ENCODE measurements at regions not wholly inside any gene's neighbourhood (a gene's known extent, or its start where the extent isn't known, plus 50 kb on each side); places are given as distances from the start of the nearest gene placed in this dataset.

GRCh38 chr17:14843086-14843795, 421.9 kb downstream of the PMP22 start:
- H3K79me2 ChIP-seq (replicated peaks; ENCODE audit: insufficient read depth, low read length), result no peaks in the 10 kb centered on the region
- no peak overlapping the region for H2AFZ ChIP-seq (ENCODE audit: low read depth, low read length)
- no peaks in the 10 kb centered on the region for H3K9me2 ChIP-seq (ENCODE audit: insufficient read depth, low read length)
- H3K9me3 ChIP-seq (ENCODE audit: low read length), result no peaks in the 10 kb centered on the region
- H3K9ac ChIP-seq (ENCODE audit: low read length), result no peak overlapping the region
- no peak overlapping the region for H3K27ac ChIP-seq (ENCODE audit: low read length)
- no peaks in the 10 kb centered on the region for H3K27me3 ChIP-seq (ENCODE audit: insufficient read depth, low read depth, low read length)
- no peak for TF ChIP-seq REST (IDR thresholded peaks at IDR 0.05; ENCODE audit: borderline replicate concordance)
- TF ChIP-seq SMC3 (conservative IDR thresholded peaks at IDR 0.05; ENCODE audit: poor library complexity), result no peak
- no peak for TF ChIP-seq TAF1 (IDR thresholded peaks at IDR 0.05; ENCODE audit: low read depth)
- no peak for TF ChIP-seq EP300 (conservative IDR thresholded peaks at IDR 0.05; ENCODE audit: poor library complexity, severe bottlenecking)
- TF ChIP-seq RAD21 (conservative IDR thresholded peaks at IDR 0.05), result no peak
- no peak for TF ChIP-seq POLR2AphosphoS5 (IDR thresholded peaks at IDR 0.05)
- no peak for TF ChIP-seq MXI1 (conservative IDR thresholded peaks at IDR 0.05; ENCODE audit: poor library complexity, severe bottlenecking)
- no peak overlapping the region for H3K4me3 ChIP-seq (ENCODE audit: low read length)
- H3K36me3 ChIP-seq (ENCODE audit: insufficient read depth, low read length), result no peaks in the 10 kb centered on the region
- no peaks in the 10 kb centered on the region for H3F3A ChIP-seq (ENCODE audit: insufficient read depth, low read length, poor library complexity, severe bottlenecking)
- no peaks in the 10 kb centered on the region for H4K20me1 ChIP-seq (ENCODE audit: insufficient read depth)
- H3K4me2 ChIP-seq (ENCODE audit: low read length), result no peak overlapping the region

- Histone ChIP-seq H3K27ac (ENCODE audit: low read length) (no peak overlapping the region), H3K36me3 (ENCODE audit: insufficient read depth, low read length) (no peaks in the 10 kb centered on the region), H2AFZ (ENCODE audit: low read depth, low read length) (no peak overlapping the region), H3K9ac (ENCODE audit: low read length) (no peak overlapping the region), H3K27me3 (ENCODE audit: insufficient read depth, low read depth, low read length) (no peaks in the 10 kb centered on the region), H3K9me2 (ENCODE audit: insufficient read depth, low read length) (no peaks in the 10 kb centered on the region), H3K4me3 (ENCODE audit: low read length) (no peak overlapping the region), H3F3A (ENCODE audit: insufficient read depth, low read length, poor library complexity, severe bottlenecking) (no peaks in the 10 kb centered on the region), H3K79me2 (replicated peaks; ENCODE audit: insufficient read depth, low read length) (no peaks in the 10 kb centered on the region), H4K20me1 (ENCODE audit: insufficient read depth) (no peaks in the 10 kb centered on the region), H3K4me2 (ENCODE audit: low read length) (no peak overlapping the region), H3K9me3 (ENCODE audit: low read length) (no peaks in the 10 kb centered on the region)
- TF ChIP-seq POLR2AphosphoS5 (IDR thresholded peaks at IDR 0.05) (no peak), MXI1 (conservative IDR thresholded peaks at IDR 0.05; ENCODE audit: poor library complexity, severe bottlenecking) (no peak), TAF1 (IDR thresholded peaks at IDR 0.05; ENCODE audit: low read depth) (no peak), SMC3 (conservative IDR thresholded peaks at IDR 0.05; ENCODE audit: poor library complexity) (no peak), RAD21 (conservative IDR thresholded peaks at IDR 0.05) (no peak), CTCF (IDR thresholded peaks at IDR 0.05; ENCODE audit: poor library complexity, severe bottlenecking) (no peak), EZH2 (IDR thresholded peaks at IDR 0.05; ENCODE audit: borderline replicate concordance, insufficient read depth, low read length, poor library complexity, severe bottlenecking) (no peak), REST (IDR thresholded peaks at IDR 0.05; ENCODE audit: borderline replicate concordance) (no peak), EP300 (conservative IDR thresholded peaks at IDR 0.05; ENCODE audit: poor library complexity, severe bottlenecking) (no peak)
Measured at GRCh38 chr17:14840616-14841231, 424.4 kb downstream of the PMP22 start.

Data from neural cell (in vitro differentiated cells).